Omental fat pad (tissue), 3 donors: ENCODE measurements at regions not wholly inside any gene's neighbourhood (a gene's known extent, or its start where the extent isn't known, plus 50 kb on each side); places are given as distances from the start of the nearest gene placed in this dataset.

Experiments used
- ATAC-seq: fragments of 150-250 bp; one replicate; pipeline ENCODE4 v1.9.1; 2016; ENCODE audit warnings: mild to moderate bottlenecking, moderate library complexity; ENCODE audit not compliant: low FRiP score
- DNase-seq: peaks from one replicate; pipeline ENCODE4 v3.0.0-alpha.2; 2019; ENCODE audit warnings: low spot score
- CTCF ChIP-seq, 3 donors: fragments of 450-650 bp; IDR thresholded peaks; one replicate each; pipeline ENCODE4 v1.5.1; 2016 to 2017; ENCODE audit warnings: antibody characterized with exemption in 3 of 3, mild to moderate bottlenecking in 3 of 3, moderate library complexity in 2 of 3

- no peak for DNase-seq
- no peak for ATAC-seq
- TF ChIP-seq CTCF (IDR thresholded peaks at IDR 0.05) = no peak
Observed at GRCh38 chr1:29631836-29632805, 395.8 kb downstream of the PTPRU start.

GRCh38 chr1:29631361-29631760, 395.0 kb downstream of the PTPRU start:
- no peak for TF ChIP-seq CTCF (IDR thresholded peaks at IDR 0.05)
- no peak for ATAC-seq

GRCh38 chr1:29630756-29631155, 394.4 kb downstream of the PTPRU start:
- TF ChIP-seq CTCF (IDR thresholded peaks at IDR 0.05) = no peak
- ATAC-seq = no peak
- DNase-seq = no peak

More at GRCh38 chr1:29631361-29631760, 395.0 kb downstream of the PTPRU start:
- DNase-seq = no peak

GRCh38 chr1:29629814-29630516, 393.6 kb downstream of the PTPRU start:
- ATAC-seq = no peak
- no peak for TF ChIP-seq CTCF (IDR thresholded peaks at IDR 0.05)
- no peak for DNase-seq

GRCh38 chr1:29629401-29629800, 393.1 kb downstream of the PTPRU start:
- no peak for DNase-seq
- no peak for TF ChIP-seq CTCF (IDR thresholded peaks at IDR 0.05)
- ATAC-seq = no peak

GRCh38 chr1:29628190-29628589, 391.9 kb downstream of the PTPRU start:
- ATAC-seq (no peak), DNase-seq (no peak)
- TF ChIP-seq CTCF (IDR thresholded peaks at IDR 0.05) = no peak
